Right ventricle myocardium superior (tissue), 1 donor: ENCODE measurements at regions not wholly inside any gene's neighbourhood (a gene's known extent, or its start where the extent isn't known, plus 50 kb on each side); places are given as distances from the start of the nearest gene placed in this dataset.

Experiments
- ATAC-seq: fragments of 200-7000 bp; cut with Tn5 transposase; one replicate; pipeline ENCODE4 v1.9.1; 2020; ENCODE audit warnings: mild to moderate bottlenecking; ENCODE audit not compliant: poor library complexity
- DNase-seq: peaks from one replicate; pipeline ENCODE4 v3.0.0-alpha.2; 2020
- intact Hi-C: fragments of 100-400 bp; cut with DNase I; formaldehyde crosslinking; loops from one replicate; pipeline ENCODE4 v1.11.2; 2022
- donor health status: DM: no; HTN: yes; CAD: no; lungs with severe emphysema.

GRCh38 chr1:58003988-58004387 lies 542.5 kb downstream of the OMA1 start:
- intact Hi-C loops, result no loop called here
- DNase-seq (no peak), ATAC-seq (no peak)

GRCh38 chr1:58003059-58003458 lies 543.5 kb downstream of the OMA1 start:
- ATAC-seq, result no peak
- no peak for DNase-seq
- intact Hi-C loops, result no loop called here

- DNase-seq (no peak), ATAC-seq (no peak)
- intact Hi-C loops, result no loop called here
These were observed 545.7 kb downstream of the OMA1 start for GRCh38 chr1:58000821-58001220.

GRCh38 chr1:58000116-58000515 lies 546.4 kb downstream of the OMA1 start:
- intact Hi-C loops, result no loop called here
- ATAC-seq (no peak), DNase-seq (no peak)

- intact Hi-C loops, result no loop called here
- ATAC-seq, result no peak
- DNase-seq, result no peak
These were observed 550.1 kb downstream of the OMA1 start for GRCh38 chr1:57996400-57996799.

- ATAC-seq (no peak), DNase-seq (no peak)
- intact Hi-C loops, result no loop called here
These were observed 555.2 kb downstream of the OMA1 start for GRCh38 chr1:57991289-57991688.

GRCh38 chr1:57989877-57990276 lies 556.6 kb downstream of the OMA1 start:
- intact Hi-C loops, result no loop called here
- DNase-seq, result no peak
- ATAC-seq, result no peak

- DNase-seq, result no peak
- intact Hi-C loops, result no loop called here
- no peak for ATAC-seq
These were observed 559.0 kb downstream of the OMA1 start for GRCh38 chr1:57987523-57987922.

- intact Hi-C loops, result no loop called here
- no peak for ATAC-seq
These were observed 560.1 kb downstream of the OMA1 start for GRCh38 chr1:57986432-57986831.

GRCh38 chr1:57984277-57984676 lies 560.4 kb upstream of the DAB1 start:
- ATAC-seq, result no peak
- intact Hi-C loops, result no loop called here
- no peak for DNase-seq

More at GRCh38 chr1:57986432-57986831, 560.1 kb downstream of the OMA1 start:
- DNase-seq, result no peak

GRCh38 chr1:57983441-57983840 lies 559.6 kb upstream of the DAB1 start:
- DNase-seq, result no peak
- no peak for ATAC-seq
- intact Hi-C loops, result no loop called here

- intact Hi-C loops, result no loop called here
- ATAC-seq (no peak), DNase-seq (no peak)
These were observed 559.0 kb upstream of the DAB1 start for GRCh38 chr1:57982852-57983251.

GRCh38 chr1:57976216-57976615 lies 552.4 kb upstream of the DAB1 start:
- intact Hi-C loops, result no loop called here
- DNase-seq, result no peak
- no peak for ATAC-seq

GRCh38 chr1:57968321-57968720 lies 544.5 kb upstream of the DAB1 start:
- ATAC-seq, result no peak
- no peak for DNase-seq
- intact Hi-C loops, result no loop called here

GRCh38 chr1:57966751-57967406 lies 543.0 kb upstream of the DAB1 start:
- intact Hi-C loops, result no loop called here
- DNase-seq, result no peak
- no peak for ATAC-seq

- intact Hi-C loops, result no loop called here
- DNase-seq (no peak), ATAC-seq (no peak)
These were observed 542.5 kb upstream of the DAB1 start for GRCh38 chr1:57966340-57966739.

GRCh38 chr1:57963581-57963980 lies 539.7 kb upstream of the DAB1 start:
- ATAC-seq, result no peak
- intact Hi-C loops, result no loop called here
- no peak for DNase-seq

- DNase-seq, result no peak
- no peak for ATAC-seq
- intact Hi-C loops, result no loop called here
These were observed 535.8 kb upstream of the DAB1 start for GRCh38 chr1:57959531-57960241.

- ATAC-seq, result no peak
These were observed 533.7 kb upstream of the DAB1 start for GRCh38 chr1:57957576-57957975.

GRCh38 chr1:57951390-57951789 lies 527.5 kb upstream of the DAB1 start:
- intact Hi-C loops, result no loop called here
- no peak for ATAC-seq
- no peak for DNase-seq

More at GRCh38 chr1:57957576-57957975, 533.7 kb upstream of the DAB1 start:
- intact Hi-C loops, result no loop called here
- no peak for DNase-seq

GRCh38 chr1:57949168-57949567 lies 525.3 kb upstream of the DAB1 start:
- no peak for ATAC-seq
- intact Hi-C loops, result no loop called here

More at GRCh38 chr1:57949168-57949567, 525.3 kb upstream of the DAB1 start:
- no peak for DNase-seq
